Left kidney (tissue), 1 donor: ENCODE measurements at regions not wholly inside any gene's neighbourhood (a gene's known extent, or its start where the extent isn't known, plus 50 kb on each side); places are given as distances from the start of the nearest gene placed in this dataset.
"Not testable (repeated sequence)": the region's sequence is repeated elsewhere in the genome, so short reads cannot be mapped to it uniquely, and the experiment has no call there.

Experiments
- DNase-seq: peaks from one replicate; pipeline ENCODE4 v3.0.0-alpha.2; 2013

DNA sequence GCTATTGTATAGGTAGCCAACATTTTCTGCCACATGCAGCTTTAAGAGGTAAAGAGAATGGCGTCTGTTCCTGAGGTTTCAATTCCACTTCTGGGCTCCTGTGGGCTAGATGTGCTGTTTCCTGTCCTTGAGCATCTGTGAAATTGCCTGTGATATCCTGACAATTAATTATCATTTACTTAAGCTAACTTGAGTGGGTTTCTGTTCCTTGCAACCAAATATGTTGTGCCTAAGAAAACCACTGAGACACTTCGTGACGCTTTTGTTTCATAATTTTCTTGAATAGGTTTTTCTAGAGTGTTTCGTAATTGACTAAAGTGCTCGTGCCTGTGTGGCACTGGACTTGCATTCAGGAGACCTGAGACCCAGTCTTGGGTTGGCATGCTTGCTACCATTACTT, 127.3 kb upstream of the POU3F1 start:
- DNase-seq = no peak

DNA sequence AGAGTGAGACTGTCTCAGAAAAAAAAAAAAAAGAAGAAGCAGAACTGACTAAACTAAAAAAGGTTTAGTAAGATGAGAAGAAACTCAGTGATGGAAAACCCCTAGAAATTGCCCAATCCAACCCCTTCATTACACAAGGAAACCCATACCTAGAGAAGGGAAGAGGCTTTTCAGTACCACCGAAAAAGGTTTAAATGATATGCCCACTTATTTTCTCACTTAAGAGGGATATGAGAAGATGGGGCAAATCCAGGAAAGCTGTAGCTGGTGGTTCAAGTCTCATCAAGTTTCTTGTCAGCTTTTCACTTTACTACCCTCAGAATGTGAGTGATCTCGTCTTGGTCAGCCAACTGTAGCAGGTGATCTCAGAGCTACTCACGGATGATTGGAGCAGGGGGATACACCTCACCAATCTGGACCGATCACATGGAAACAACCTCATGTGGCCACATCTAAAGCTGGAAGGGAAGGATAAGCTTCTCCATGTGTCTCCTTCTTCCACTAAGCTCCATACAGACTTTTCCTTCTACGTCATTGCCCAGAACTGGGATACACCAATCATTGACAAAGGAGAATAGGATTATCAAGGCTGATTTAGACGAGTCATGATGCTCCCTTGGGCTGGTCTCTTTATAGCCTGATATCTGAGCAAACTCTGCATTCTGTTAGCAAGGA, 126.7 kb upstream of the POU3F1 start:
- DNase-seq = no peak

- DNase-seq = no peak
These were observed 122.5 kb upstream of the POU3F1 start for GRCh38 chr1:38169121-38169520.

GRCh38 chr1:38168365-38168764, 121.8 kb upstream of the POU3F1 start:
- no peak for DNase-seq

- no peak for DNase-seq
These were observed 119.9 kb upstream of the POU3F1 start for GRCh38 chr1:38166461-38166860.

GRCh38 chr1:38153778-38154470, 107.3 kb upstream of the POU3F1 start:
- DNase-seq = no peak

DNA sequence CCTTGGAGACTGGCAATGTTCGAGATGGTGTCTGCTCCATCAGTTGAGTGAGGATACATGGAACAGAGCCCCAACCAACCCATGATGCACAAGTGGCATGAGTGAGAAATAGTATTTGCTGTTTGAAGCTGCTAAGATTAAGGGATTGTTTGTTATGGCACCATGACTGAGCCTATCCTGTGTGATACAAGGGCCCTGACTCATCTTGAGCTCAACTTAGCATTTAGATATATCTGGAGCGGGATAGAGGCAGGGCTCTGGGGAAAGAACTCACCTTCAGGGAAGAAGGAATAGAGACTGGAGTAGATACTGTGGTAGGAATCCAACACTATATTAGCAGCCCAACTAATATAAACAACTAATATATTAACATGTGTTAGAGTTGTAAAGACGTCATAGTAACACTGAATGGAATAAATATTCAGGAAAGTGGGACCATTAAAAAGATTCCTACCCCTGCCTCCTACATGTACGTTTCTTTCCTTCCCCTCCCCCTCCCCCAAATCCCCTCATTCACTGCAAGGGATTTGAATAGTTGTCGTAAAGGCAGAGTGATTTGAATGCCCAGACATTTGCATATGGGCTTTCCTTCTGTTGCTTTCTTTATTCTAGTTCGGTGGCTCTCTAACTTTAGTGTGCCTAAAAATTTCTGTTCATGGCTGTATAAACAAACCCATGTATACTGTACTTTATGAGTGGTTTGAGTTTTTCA, 106.6 kb upstream of the POU3F1 start:
- no peak for DNase-seq

DNA sequence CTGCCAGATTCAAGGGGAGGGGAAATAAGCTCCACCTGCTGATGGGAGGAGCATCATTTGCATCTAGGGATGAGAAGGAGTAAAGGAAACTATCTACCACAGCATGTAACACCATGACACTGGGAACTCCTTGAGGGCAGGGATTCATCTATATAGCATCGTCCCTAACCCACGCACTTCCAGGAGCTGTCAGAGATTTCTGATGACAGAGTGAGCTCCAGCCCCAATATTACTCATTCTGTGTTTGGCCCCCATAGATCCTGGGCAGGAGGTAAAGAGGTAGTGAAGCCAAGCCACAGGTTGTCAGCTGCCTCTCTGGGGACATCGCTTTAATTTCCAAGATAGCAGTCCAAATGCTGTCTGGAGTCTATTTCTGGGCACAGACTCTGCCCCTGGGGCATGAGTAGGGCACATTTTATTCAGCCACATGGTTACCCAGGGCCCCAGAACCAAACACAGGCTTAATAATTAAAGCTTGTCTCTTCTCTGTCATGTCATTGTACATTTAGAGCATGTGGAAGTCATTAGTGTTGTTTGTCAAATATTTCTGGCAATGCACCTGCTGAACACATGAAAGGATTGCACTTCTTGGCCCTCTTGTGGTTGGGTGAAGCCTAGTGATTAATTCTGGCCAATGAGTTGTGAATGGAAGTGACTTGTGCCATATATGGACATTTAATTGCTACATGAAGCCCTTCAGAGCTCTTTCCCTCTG, 105.9 kb upstream of the POU3F1 start:
- no peak for DNase-seq

DNA sequence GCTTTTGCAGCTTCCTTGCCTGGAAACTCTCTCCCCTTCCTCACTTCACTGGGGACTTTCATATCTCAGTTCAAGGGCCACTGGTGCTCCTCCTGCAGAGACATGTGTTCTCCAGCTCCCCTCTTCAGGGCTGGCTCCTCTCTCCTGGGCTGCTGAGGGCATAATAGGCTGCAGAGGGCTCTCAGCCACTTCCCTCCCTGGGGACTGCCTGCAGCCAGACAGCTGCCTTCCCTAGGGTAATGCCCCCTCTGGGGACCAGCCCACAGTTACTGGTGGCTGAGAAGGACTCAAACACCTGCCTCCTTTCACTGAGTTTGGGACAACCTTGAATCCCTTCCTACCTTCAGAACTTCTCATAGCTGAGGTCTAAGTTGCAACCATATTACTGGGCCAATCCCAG, 104.8 kb upstream of the POU3F1 start:
- no peak for DNase-seq

DNA sequence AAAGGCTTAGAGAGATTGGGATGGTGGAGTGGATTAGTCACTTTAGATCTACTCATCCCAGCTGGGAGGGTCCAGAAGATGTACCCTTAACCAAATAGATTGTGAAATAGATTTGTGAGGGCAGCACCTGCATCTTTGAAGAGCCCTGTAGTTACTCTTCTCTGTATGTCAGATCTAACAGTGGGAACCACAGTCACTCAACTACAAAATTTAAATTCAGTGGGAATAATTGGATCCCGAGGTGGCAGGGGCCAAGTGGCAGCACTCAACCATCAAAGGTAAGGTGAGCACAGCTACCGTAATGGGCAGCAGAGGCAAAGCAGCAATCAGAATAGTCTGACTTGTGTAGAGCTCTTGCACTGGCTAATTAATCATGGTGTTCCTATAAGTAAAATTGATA, 99.5 kb upstream of the POU3F1 start:
- DNase-seq = not testable (repeated sequence)

GRCh38 chr1:38142606-38143005, 96.0 kb upstream of the POU3F1 start:
- no peak for DNase-seq

DNA sequence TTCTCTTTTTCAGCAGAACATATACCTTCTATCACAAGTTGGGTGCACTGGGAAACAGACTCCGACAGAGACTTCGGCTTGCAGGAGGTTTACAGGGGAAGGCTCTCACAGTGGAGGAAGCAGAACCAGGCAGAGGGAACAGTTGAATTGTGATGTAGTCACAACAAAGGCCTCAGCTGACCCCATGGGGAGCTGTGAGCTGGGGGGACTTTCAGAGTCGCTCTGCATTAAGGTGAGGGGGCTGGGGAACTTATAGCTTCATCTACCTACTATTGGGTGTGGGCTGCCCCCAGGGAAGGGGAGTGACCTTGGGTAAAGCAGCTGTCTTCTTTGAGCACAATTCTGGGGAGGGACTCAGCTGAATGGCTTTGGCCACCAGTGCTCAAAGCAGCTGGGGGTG, 94.9 kb upstream of the POU3F1 start:
- DNase-seq = no peak

DNA sequence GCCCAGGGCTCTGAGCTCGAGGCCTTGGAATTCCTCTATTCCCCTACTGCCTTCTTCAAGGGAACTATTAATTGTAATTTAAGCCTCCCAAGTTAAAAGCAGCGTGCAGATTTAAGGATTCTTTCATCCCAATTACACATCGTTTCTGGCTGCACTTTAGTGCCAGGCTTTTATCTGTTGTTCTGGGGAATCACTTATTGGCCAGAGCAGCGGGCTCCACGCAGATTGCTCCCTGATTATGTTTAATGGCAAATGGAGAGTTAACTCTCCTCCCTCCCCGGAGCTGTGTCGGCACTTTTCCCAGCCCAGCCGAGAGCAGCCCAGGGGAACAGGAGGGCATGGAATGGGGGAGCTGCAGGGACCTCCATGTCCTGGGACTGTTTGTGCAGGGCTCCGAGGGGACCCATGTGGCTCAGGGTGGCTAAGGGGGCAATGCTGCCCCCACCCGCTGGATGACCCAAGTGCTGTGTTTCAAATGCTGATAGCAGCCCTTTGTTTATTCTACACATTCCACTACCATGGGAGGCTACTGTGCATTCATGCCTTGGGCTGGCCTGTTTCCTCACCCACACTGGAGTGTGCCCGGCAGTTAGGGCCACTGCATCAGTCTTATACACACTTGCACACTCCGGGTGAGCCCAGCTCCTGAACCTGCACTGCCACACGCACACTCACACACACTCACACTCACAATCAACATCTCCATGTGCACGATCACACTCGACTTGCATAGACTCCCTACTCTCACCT, 93.3 kb upstream of the POU3F1 start:
- no peak for DNase-seq

GRCh38 chr1:38138498-38139233, 92.1 kb upstream of the POU3F1 start:
- DNase-seq = peak; percentile 73

DNA sequence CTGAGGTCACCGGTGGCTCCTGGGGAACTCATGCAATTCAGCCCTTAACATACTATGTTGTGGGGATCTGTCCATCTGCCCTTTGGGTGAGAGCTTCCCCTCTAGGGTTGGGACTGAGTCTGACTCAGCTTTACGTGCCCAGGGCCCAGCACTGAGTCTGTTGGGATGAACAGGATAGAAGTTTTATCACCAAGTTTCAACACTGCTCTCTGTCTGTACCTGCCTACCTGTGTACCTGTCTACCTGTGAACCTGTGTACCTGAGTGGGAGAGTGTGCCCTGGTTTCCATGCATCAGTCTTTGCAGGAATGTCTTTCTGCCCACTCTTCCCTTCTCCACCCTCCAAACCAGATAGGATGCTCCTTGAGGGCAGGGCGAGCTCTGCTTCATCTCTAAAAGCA, 90.6 kb upstream of the POU3F1 start:
- DNase-seq = no peak

DNA sequence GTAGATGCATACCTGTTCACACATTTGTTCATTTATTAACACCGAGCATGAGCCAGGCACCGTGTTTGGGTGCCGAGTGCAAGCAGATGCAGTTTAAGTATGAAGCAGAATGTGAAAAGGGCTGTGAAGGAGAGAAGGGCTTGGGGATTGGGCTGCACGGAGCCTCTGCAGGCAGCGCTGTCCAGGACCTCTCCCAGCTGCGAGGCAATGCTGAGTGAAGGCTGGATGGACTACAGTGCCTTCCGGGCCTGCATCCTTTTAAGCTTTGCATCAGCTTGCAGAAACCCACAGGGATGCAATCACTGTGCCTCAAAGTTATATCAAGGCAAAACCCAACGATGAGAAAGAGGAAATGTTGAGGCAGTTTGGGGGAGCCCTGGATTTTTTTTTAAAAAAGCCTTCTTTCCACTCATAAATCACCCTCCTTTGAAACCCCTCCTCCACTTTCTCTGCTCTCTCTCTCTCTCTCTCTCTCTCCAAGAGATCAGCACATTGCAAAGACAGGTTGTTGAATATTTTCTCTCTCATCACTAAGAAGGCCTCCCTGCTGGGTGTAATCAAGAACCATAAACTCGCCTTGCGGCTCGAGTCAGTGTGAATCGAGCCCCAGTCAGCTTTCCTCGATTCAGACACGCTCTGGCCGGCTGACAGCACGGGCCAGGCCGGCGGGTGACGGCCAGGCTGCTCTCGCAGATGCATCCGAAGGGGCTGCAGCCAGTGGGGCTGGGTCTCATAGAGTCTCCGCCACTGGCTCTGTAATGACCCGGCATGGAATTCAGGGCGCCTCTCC, 89.2 kb upstream of the POU3F1 start:
- no peak for DNase-seq

- no peak for DNase-seq
These were observed 87.7 kb upstream of the POU3F1 start for GRCh38 chr1:38134294-38134755.

- no peak for DNase-seq
These were observed 87.2 kb upstream of the POU3F1 start for GRCh38 chr1:38133756-38134155.

GRCh38 chr1:38133304-38133703, 86.7 kb upstream of the POU3F1 start:
- DNase-seq = no peak

- DNase-seq = no peak
These were observed 86.1 kb upstream of the POU3F1 start for GRCh38 chr1:38132681-38133080.
